ENCODE measurements at regions not wholly inside any gene's neighbourhood (a gene's known extent, or its start where the extent isn't known, plus 50 kb on each side); places are given as distances from the start of the nearest gene placed in this dataset.

DNA sequence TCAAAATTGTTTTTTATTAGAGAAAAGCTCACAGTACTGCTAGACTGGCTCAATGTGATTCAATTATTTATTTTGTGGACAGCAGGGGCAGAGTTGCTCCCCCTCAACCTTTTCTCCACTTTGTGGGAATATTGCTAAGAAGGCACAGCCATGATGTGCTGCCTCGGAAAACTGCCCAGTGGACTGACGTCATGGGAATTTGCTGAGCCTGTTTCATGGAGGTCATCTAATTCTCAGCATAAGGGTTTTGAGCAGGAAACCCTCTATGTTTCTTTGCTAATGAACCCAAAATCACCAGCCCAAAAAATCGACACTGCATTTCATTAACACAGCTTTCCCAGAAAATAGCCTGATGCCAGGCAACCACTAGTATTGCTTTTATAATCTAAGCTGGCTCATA, 228.8 kb upstream of the FAM3C start:
- CTCF ChIA-PET: no interaction called here

DNA sequence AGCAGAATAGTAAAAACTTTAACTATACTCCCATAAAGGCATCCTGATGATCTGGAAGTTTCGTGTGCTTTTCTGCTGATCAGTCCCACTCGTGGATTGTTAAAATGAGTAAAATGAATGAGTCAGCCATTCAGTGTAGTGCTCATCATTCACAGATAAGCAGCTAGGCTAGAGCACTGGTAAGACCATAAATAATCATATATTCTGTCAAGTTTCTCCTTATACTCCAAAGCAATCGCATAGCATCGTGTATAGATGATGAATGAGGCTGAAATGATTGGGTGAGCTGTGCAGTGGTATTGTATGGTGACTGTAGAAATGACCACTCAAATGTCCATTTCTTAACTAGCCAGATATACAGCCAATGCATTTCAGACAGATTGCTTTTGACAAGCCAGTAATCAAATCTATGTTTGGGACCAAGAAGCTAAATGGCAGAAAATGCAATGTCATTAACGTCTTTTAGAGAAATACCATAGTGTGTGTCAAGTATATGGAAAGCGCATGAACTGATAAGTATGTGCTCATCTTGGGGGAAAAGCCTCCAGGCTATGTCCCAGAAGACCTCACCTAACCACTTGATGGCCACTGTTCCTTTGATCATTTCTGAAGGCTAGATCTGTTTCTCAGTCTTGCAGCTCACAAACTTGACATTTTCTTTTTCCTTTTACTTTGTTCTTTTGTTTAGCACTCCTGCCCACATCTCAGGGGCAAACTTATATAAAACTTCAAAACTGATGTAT, 227.2 kb upstream of the FAM3C start:
- peaks cover 7% of the 10 kb centered on the region for H3K4me1 ChIP-seq (ENCODE audit: insufficient read depth, low read length, poor library complexity, severe bottlenecking)
- CTCF ChIA-PET: no interaction called here
- intact Hi-C loops (cut with micrococcal nuclease; ENCODE audit: unreplicated experiment): no loop called here
- H3K4me3 ChIP-seq (ENCODE audit: low read depth, low read length, poor library complexity, severe bottlenecking): no peak overlapping the region
- no peak overlapping the region for H3K27ac ChIP-seq (ENCODE audit: low read depth, low read length, poor library complexity, severe bottlenecking)
- H3K9me3 ChIP-seq (ENCODE audit: low read depth, low read length, poor library complexity, severe bottlenecking): no peaks in the 10 kb centered on the region
- DNase-seq (ENCODE audit: low spot score): no peak
- H3K27me3 ChIP-seq (replicated peaks; ENCODE audit: insufficient read depth, low read depth, low read length, poor library complexity): no peaks in the 10 kb centered on the region
- no TSS peak for BruUV-seq (replicated peaks)
- no peaks in the 10 kb centered on the region for H3K36me3 ChIP-seq (ENCODE audit: insufficient read depth, low read length, poor library complexity, severe bottlenecking)
- POLR2A ChIA-PET (ENCODE audit: low non-redundant PET): no interaction called here
- TF ChIP-seq, protein P1, sequence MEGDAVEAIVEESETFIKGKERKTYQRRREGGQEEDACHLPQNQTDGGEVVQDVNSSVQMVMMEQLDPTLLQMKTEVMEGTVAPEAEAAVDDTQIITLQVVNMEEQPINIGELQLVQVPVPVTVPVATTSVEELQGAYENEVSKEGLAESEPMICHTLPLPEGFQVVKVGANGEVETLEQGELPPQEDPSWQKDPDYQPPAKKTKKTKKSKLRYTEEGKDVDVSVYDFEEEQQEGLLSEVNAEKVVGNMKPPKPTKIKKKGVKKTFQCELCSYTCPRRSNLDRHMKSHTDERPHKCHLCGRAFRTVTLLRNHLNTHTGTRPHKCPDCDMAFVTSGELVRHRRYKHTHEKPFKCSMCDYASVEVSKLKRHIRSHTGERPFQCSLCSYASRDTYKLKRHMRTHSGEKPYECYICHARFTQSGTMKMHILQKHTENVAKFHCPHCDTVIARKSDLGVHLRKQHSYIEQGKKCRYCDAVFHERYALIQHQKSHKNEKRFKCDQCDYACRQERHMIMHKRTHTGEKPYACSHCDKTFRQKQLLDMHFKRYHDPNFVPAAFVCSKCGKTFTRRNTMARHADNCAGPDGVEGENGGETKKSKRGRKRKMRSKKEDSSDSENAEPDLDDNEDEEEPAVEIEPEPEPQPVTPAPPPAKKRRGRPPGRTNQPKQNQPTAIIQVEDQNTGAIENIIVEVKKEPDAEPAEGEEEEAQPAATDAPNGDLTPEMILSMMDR (conservative IDR thresholded peaks at IDR 0.05; ENCODE audit: low read depth, low read length): no peak
- no peak for TF ChIP-seq EZH2 (IDR thresholded peaks at IDR 0.05; ENCODE audit: borderline replicate concordance, low read depth, low read length, poor library complexity, severe bottlenecking)

More for the DNA sequence above, 228.8 kb upstream of the FAM3C start:
- POLR2A ChIA-PET (ENCODE audit: low non-redundant PET): no interaction called here
- DNase-seq (ENCODE audit: low spot score): no peak
- intact Hi-C loops (cut with micrococcal nuclease; ENCODE audit: unreplicated experiment): no loop called here
- H3K9me3 ChIP-seq (ENCODE audit: low read depth, low read length, poor library complexity, severe bottlenecking): no peaks in the 10 kb centered on the region
- no peak for TF ChIP-seq EZH2 (IDR thresholded peaks at IDR 0.05; ENCODE audit: borderline replicate concordance, low read depth, low read length, poor library complexity, severe bottlenecking)
- TF ChIP-seq, protein P1 (conservative IDR thresholded peaks at IDR 0.05; ENCODE audit: low read depth, low read length): no peak
- H3K4me1 ChIP-seq (ENCODE audit: insufficient read depth, low read length, poor library complexity, severe bottlenecking): peaks cover 5% of the 10 kb centered on the region
- H3K4me3 ChIP-seq (ENCODE audit: low read depth, low read length, poor library complexity, severe bottlenecking): no peak overlapping the region
- H3K36me3 ChIP-seq (ENCODE audit: insufficient read depth, low read length, poor library complexity, severe bottlenecking): no peaks in the 10 kb centered on the region
- no TSS peak for BruUV-seq (replicated peaks)
- no peak overlapping the region for H3K27ac ChIP-seq (ENCODE audit: low read depth, low read length, poor library complexity, severe bottlenecking)
- H3K27me3 ChIP-seq (replicated peaks; ENCODE audit: insufficient read depth, low read depth, low read length, poor library complexity): no peaks in the 10 kb centered on the region

DNA sequence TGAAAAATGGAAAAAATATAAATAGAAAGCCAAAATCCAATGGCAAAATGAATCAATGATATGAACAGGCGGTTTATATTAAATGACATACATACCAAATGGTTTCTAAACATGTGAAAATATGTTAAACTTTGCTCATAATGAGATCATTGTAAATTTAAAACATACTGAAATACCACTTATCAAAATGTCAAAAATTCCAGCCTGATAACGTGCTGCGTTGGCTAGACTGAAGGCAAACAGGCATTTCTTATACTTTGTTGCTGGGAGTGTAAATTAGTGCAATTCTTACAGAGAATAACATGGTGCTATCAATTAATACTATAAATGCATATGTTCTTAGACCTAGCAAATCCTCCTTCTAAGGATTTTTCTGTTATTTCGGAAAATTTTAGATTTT, 225.8 kb upstream of the FAM3C start:
- intact Hi-C loops (cut with micrococcal nuclease; ENCODE audit: unreplicated experiment): no loop called here
- TF ChIP-seq, protein P1 (conservative IDR thresholded peaks at IDR 0.05; ENCODE audit: low read depth, low read length): no peak
- no peak for TF ChIP-seq EZH2 (IDR thresholded peaks at IDR 0.05; ENCODE audit: borderline replicate concordance, low read depth, low read length, poor library complexity, severe bottlenecking)
- Histone ChIP-seq H3K27me3 (replicated peaks; ENCODE audit: insufficient read depth, low read depth, low read length, poor library complexity) (no peaks in the 10 kb centered on the region), H3K27ac (ENCODE audit: low read depth, low read length, poor library complexity, severe bottlenecking) (no peak overlapping the region), H3K4me1 (ENCODE audit: insufficient read depth, low read length, poor library complexity, severe bottlenecking) (peaks cover 7% of the 10 kb centered on the region), H3K9me3 (ENCODE audit: low read depth, low read length, poor library complexity, severe bottlenecking) (no peaks in the 10 kb centered on the region), H3K36me3 (ENCODE audit: insufficient read depth, low read length, poor library complexity, severe bottlenecking) (no peaks in the 10 kb centered on the region), H3K4me3 (ENCODE audit: low read depth, low read length, poor library complexity, severe bottlenecking) (no peak overlapping the region)
- no TSS peak for BruUV-seq (replicated peaks)
- ChIA-PET POLR2A (ENCODE audit: low non-redundant PET) (no interaction called here), CTCF (no interaction called here)
- DNase-seq (ENCODE audit: low spot score): no peak

All from A673 (cell line).